ENCODE measurements at regions not wholly inside any gene's neighbourhood (a gene's known extent, or its start where the extent isn't known, plus 50 kb on each side); places are given as distances from the start of the nearest gene placed in this dataset.
"Not testable (repeated sequence)": the region's sequence is repeated elsewhere in the genome, so short reads cannot be mapped to it uniquely, and the experiment has no call there.

- peak; percentile 9 to 74 (median 25) for DNase-seq
These were observed 421.9 kb upstream of the TENM3 start for GRCh38 chr4:181821039-181822004.

- DNase-seq, result peak; percentile 35 to 72 (median 41)
These were observed 421.2 kb upstream of the TENM3 start for GRCh38 chr4:181822005-181822375.

GRCh38 chr4:181823183-181823582 lies 420.0 kb upstream of the TENM3 start:
- no peak for DNase-seq

- DNase-seq, result no peak
These were observed 419.6 kb upstream of the TENM3 start for GRCh38 chr4:181823645-181824044.

DNA sequence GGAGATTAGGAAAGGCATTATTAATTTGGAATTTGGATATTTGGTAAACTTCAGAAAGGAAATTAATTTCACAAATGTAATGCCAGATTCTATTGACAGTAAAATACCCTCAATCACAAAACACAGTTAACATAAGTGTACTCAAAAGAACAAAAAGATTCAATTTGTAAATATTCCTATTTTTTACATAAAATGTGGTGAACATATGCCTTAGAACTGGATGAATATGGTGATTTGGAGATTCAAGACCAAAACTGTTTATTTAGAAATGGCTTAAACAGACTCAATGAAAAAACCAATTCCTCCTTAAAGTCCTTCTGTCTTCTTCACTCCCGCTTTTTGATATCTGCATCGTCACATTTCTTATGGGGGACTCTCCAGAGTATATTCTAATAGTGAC lies 417.6 kb upstream of the TENM3 start:
- no peak for DNase-seq

GRCh38 chr4:181827246-181827645 lies 416.0 kb upstream of the TENM3 start:
- DNase-seq, result no peak

GRCh38 chr4:181830404-181831035 lies 412.7 kb upstream of the TENM3 start:
- no peak for DNase-seq

DNA sequence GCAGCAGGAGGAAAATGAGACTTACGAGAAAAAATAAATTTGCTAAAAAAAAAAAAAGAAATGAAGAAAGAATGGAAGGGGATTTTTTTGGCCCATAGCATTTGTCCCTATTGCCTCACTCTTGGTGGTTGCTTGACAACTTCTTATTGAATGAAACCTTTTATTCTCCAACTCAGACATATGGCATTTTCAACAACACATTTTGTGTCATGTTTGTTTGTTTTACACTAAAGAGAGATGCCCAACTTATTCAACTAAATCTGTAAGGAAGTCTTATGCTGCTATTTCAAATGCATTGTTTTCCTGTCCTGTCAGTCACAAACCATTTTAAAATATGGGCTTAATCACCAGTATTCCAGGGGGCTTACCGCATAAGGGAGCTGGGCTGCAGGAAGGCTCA lies 409.1 kb upstream of the TENM3 start:
- no peak for DNase-seq

GRCh38 chr4:181835348-181835747 lies 407.9 kb upstream of the TENM3 start:
- peak in 1 of 3 experiments; percentile 37 for DNase-seq

- DNase-seq, result no peak
These were observed 404.9 kb upstream of the TENM3 start for GRCh38 chr4:181838253-181838652.

GRCh38 chr4:181843797-181844196 lies 399.4 kb upstream of the TENM3 start:
- DNase-seq, result not testable (repeated sequence)

DNA sequence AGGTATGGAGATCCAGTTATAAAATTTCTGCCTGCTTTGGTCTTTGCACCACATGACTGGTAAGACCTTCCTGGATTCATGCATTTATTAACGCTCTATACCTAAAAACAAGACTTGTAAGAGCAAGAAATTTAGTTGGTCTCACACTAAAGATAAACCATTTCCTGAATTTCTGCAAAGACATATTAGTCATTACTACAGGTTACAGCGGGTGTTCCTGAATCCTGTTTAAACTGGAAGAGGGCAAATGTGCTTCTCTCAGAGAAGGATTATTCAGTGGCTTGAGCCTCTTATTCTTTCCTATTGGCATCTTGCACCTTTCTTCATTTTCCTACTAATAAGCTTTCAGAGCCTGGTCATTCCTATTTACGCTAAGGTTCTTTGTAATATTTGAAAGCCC lies 397.6 kb upstream of the TENM3 start:
- DNase-seq, result no peak

DNA sequence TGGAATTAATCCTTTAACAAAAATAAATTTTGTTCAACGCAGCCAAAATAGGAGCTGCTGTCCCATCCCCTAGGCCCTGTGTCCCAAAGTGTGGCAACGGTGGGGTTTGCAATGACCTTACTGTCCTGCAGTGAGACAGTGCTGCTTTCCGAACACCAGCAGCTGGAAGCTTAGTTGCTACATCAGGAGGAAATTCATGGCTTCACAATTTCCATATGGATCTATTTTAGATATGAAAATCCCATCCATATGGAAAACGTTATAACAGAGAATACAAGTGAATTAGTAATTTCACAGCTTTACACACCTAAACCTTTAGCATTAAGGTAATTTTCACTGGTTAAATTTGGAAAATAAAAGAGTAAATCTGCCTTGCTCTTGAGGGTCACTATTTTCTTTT lies 396.3 kb upstream of the TENM3 start:
- no peak for DNase-seq

- DNase-seq, result no peak
These were observed 394.8 kb upstream of the TENM3 start for GRCh38 chr4:181848357-181848756.

GRCh38 chr4:181849472-181849871 lies 393.7 kb upstream of the TENM3 start:
- DNase-seq, result no peak

DNA sequence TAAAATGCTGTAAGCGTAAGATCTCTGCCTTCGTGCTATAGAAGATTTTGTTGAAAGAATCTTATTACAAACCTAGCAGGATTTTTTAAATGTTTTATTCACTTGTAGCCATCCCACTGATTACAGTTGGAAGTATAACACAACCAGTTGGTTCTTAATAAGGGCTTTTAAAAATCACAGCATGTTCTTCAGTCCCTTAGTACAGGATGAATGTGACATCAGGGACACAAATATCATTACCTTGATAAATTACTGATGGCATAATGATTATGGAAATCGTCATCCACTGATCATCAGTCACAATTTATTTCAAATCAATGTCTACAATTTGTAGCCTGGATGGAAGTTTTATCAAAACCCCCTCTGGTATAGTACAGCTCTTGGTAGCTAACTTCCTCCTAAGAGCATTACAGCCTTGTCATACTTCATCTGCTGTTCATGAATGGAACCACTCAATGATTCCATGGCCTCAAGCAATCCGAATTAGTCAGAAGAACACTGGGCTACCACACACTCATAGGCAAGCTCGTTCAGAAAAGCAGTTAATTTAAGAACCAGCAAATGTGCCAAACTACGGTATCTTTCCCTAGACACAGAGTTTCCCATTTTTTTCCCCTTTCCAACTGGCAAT lies 389.2 kb upstream of the TENM3 start:
- DNase-seq, result peak in 1 of 3 experiments; percentile 10

GRCh38 chr4:181855307-181855706 lies 387.9 kb upstream of the TENM3 start:
- no peak for DNase-seq

- DNase-seq, result not testable (repeated sequence)
These were observed 385.7 kb upstream of the TENM3 start for GRCh38 chr4:181857471-181857870.

- DNase-seq, result peak in 1 of 3 experiments; percentile 16
These were observed 384.5 kb upstream of the TENM3 start for GRCh38 chr4:181858741-181859140.

DNA sequence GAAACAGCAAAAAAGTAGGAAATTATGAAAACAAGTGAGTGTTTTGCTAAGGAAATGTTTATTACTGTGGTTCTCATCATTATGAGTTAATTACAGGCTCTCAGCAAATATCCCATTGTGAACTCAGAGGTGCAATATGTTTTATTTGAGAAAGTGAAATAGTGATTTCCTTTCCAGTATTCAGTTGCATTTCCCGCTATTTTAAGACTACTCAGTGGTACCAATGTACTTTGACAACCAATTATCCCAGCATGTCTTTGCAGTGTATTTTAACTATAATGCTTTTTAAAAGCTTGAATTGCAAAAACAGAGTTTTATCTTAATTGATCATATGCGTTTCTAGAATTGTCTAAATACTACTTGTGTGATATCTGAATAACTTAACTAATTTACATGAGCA lies 383.8 kb upstream of the TENM3 start:
- DNase-seq, result peak in 1 of 3 experiments; percentile 57

GRCh38 chr4:181860157-181860556 lies 383.0 kb upstream of the TENM3 start:
- DNase-seq, result no peak

DNA sequence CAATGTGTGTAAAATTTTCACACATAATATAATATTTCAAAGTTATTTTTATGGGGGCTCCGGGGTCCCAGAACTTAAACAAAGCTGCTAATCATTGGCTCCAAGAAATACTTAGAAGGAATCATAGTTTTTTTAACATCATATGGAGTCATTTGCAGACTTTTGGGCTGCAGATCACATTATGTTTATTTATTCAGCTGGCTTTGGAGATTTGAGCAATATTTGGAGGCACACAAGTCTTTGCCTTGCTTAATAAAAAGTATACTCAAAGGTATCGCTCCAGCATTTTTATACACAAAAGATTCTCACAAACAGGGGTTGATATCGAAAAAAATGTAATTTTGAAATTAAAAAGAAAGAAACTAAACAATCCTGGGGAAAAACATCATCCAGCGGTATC lies 382.5 kb upstream of the TENM3 start:
- no peak for DNase-seq

- no peak for DNase-seq
These were observed 379.3 kb upstream of the TENM3 start for GRCh38 chr4:181863856-181864255.

DNA sequence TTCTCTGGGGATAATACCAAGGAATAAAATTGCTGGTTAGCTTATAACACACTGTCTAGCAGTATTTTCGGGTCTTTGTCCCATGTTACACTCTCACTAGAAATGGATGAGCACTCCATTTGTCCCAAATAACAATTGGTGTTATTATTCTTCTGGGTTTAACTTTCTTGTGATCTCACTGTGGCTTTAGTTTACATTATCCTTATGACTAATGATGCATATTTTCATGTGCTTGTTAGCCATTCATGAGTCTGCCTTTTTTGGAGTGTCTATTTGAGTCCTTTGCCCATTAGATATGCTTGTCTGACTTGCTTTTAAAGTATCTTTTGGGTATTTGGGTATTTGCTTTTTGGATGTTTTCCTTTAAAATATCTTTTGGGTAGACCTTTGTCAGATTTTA lies 372.9 kb upstream of the TENM3 start:
- no peak for DNase-seq
